ENCODE measurements at regions not wholly inside any gene's neighbourhood (a gene's known extent, or its start where the extent isn't known, plus 50 kb on each side); places are given as distances from the start of the nearest gene placed in this dataset.

- Histone ChIP-seq H3K14ac (replicated peaks; ENCODE audit: low read depth, low read length) (no peak overlapping the region), H3K9me1 (ENCODE audit: insufficient read depth, low read length) (no peaks in the 10 kb centered on the region), H3K18ac (ENCODE audit: low read depth, low read length) (no peak overlapping the region), H4K8ac (ENCODE audit: low read depth in 2 of 2, low read length in 2 of 2) (no peak overlapping the region), H4K5ac (ENCODE audit: low read depth, low read length) (no peak overlapping the region), H2BK120ac (ENCODE audit: low read depth, low read length) (no peak overlapping the region), H3K9ac (ENCODE audit: low read depth, low read length) (no peak overlapping the region), H2BK20ac (ENCODE audit: low read depth, low read length) (no peak overlapping the region), H4K20me1 (ENCODE audit: insufficient read depth, low read length) (no peaks in the 10 kb centered on the region), H2AK5ac (ENCODE audit: low read depth, low read length) (no peak overlapping the region), H3K4ac (ENCODE audit: low read depth, low read length) (no peak overlapping the region), H3K4me2 (ENCODE audit: low read depth, low read length) (no peak overlapping the region), H3K27me3 (ENCODE audit: control insufficient read depth, insufficient read depth, low read length) (no peaks in the 10 kb centered on the region), H3K27ac (ENCODE audit: insufficient read depth, low read length) (no peak overlapping the region), H4K91ac (ENCODE audit: insufficient read depth, low read depth, low read length) (no peak overlapping the region), H3K4me1 (ENCODE audit: control insufficient read depth, insufficient read depth, low read length) (no peaks in the 10 kb centered on the region), H3K23ac (ENCODE audit: low read depth, low read length) (no peak overlapping the region), H3K9me3 (ENCODE audit: control insufficient read depth, insufficient read depth, low read length) (peaks cover 32% of the 10 kb centered on the region), H3K4me3 (ENCODE audit: insufficient read depth, low read depth, low read length) (no peak overlapping the region), H2BK5ac (ENCODE audit: low read depth, low read length, poor library complexity, severe bottlenecking) (no peak overlapping the region), H2AK9ac (replicated peaks; ENCODE audit: low read depth, low read length, poor library complexity) (no peak overlapping the region), H2AFZ (replicated peaks; ENCODE audit: low read length, poor library complexity) (no peak overlapping the region), H3K56ac (ENCODE audit: extremely low read depth, insufficient read depth, low read length) (no peak overlapping the region), H2BK15ac (ENCODE audit: low read depth, low read length) (no peak overlapping the region), H3K36me3 (ENCODE audit: control insufficient read depth, insufficient read depth, low read length) (no peaks in the 10 kb centered on the region), H3K79me1 (ENCODE audit: low read depth in 1 of 2, low read length in 2 of 2) (no peaks in the 10 kb centered on the region)
- ChIA-PET POLR2A (ENCODE audit: unreplicated experiment) (no interaction called here), CTCF (no interaction called here)
- WGBS, 2 experiments (ENCODE audit: extremely low coverage in 2 of 2, insufficient read length in 1 of 2), result no CpG with 5 or more reads among the region's 6 CpGs
- ATAC-seq (ENCODE audit: low read depth), result no peak
- dilution Hi-C loops (cut with HindIII; ENCODE audit: low sequenced_read_pairs, unreplicated experiment), result no loop called here
- no peak for TF ChIP-seq SMC3 (IDR thresholded peaks at IDR 0.05; ENCODE audit: low read depth, low read length)
- TF ChIP-seq RCOR1 (IDR thresholded peaks at IDR 0.05; ENCODE audit: insufficient replicate concordance, low read length), result no peak
- intact Hi-C loops (cut with micrococcal nuclease), result no loop called here
- in situ Hi-C loops (cut with MboI; ENCODE audit: low sequenced_read_pairs), result no loop called here
- no peak for DNase-seq
- BruUV-seq (replicated peaks), result no TSS peak
Measured at GRCh38 chr10:124223711-124224085, 130.3 kb upstream of the CHST15 start.
